Neural cell (in vitro differentiated cells): ENCODE measurements at regions not wholly inside any gene's neighbourhood (a gene's known extent, or its start where the extent isn't known, plus 50 kb on each side); places are given as distances from the start of the nearest gene placed in this dataset.
A peak's percentile ranks its signal among the peaks of the same experiment; 100 is the strongest.

Source experiments
- H2AFZ ChIP-seq: fragments of 200-600, 300-800 bp; sonication (generic), shearing (Covaris generic); 2 replicates; pipeline ENCODE4 v1.6.0; 2014; ENCODE audit warnings: low read depth, mild to moderate bottlenecking, antibody characterized with exemption, low read length, moderate library complexity
- H3F3A ChIP-seq: fragments of 200-600 bp; shearing (Covaris generic); 2 replicates; pipeline ENCODE4 v1.6.1; 2016; ENCODE audit warnings: mild to moderate bottlenecking, moderate library complexity, mixed read lengths, antibody characterized with exemption, low read length; ENCODE audit not compliant: insufficient read depth, poor library complexity, severe bottlenecking
- H3K27ac ChIP-seq: fragments of 200-600, 300-800 bp; sonication (generic), shearing (Covaris generic); 2 replicates; pipeline ENCODE4 v1.5.1; 2014; ENCODE audit warnings: mild to moderate bottlenecking, low read length, moderate library complexity
- H3K27me3 ChIP-seq: fragments of 300-800, 200-600 bp; sonication (generic), shearing (Covaris generic); 2 replicates; pipeline ENCODE4 v1.6.0; 2014; ENCODE audit warnings: mild to moderate bottlenecking, low read depth, low read length, moderate library complexity; ENCODE audit not compliant: insufficient read depth
- H3K36me3 ChIP-seq: fragments of 300-800, 200-600 bp; sonication (generic), shearing (Covaris generic); 2 replicates; pipeline ENCODE4 v1.5.1; 2014; ENCODE audit warnings: mild to moderate bottlenecking, antibody characterized with exemption, low read length, moderate library complexity; ENCODE audit not compliant: insufficient read depth
- H3K4me2 ChIP-seq: fragments of 300-800, 200-600 bp; sonication (generic), shearing (Covaris generic); 2 replicates; pipeline ENCODE4 v1.6.0; 2014; ENCODE audit warnings: mild to moderate bottlenecking, low read length
- H3K4me3 ChIP-seq: fragments of 300-800, 200-600 bp; sonication (generic), shearing (Covaris generic); 2 replicates; pipeline ENCODE4 v1.5.1; 2014; ENCODE audit warnings: mild to moderate bottlenecking, low read length, moderate library complexity
- H3K79me2 ChIP-seq: fragments of 200-600 bp; shearing (Covaris generic); replicated peaks from 2 replicates; pipeline ENCODE4 v1.6.0; 2014; ENCODE audit warnings: mild to moderate bottlenecking, low read length, moderate library complexity; ENCODE audit not compliant: insufficient read depth
- H3K9ac ChIP-seq: fragments of 300-800, 200-600 bp; sonication (generic), shearing (Covaris generic); 2 replicates; pipeline ENCODE4 v1.6.1; 2016; ENCODE audit warnings: mild to moderate bottlenecking, low read length, mixed read lengths
- H3K9me2 ChIP-seq: fragments of 200-600 bp; shearing (Covaris generic); 2 replicates; pipeline ENCODE4 v1.6.1; 2016; ENCODE audit warnings: mild to moderate bottlenecking, low read length, mixed read lengths; ENCODE audit not compliant: insufficient read depth
- H3K9me3 ChIP-seq: fragments of 200-600, 300-800 bp; sonication (generic), shearing (Covaris generic); 2 replicates; pipeline ENCODE4 v1.6.1; 2016; ENCODE audit warnings: mild to moderate bottlenecking, mixed run types, low read length, moderate library complexity, mixed read lengths
- H4K20me1 ChIP-seq: fragments of 200-600 bp; shearing (Covaris generic); 2 replicates; pipeline ENCODE4 v1.6.1; 2016; ENCODE audit warnings: mild to moderate bottlenecking, mixed run types; ENCODE audit not compliant: insufficient read depth
- CTCF ChIP-seq: fragments of 450-650 bp; IDR thresholded peaks from 2 replicates; pipeline ENCODE4 v1.5.1; 2014; ENCODE audit warnings: antibody characterized with exemption, mild to moderate bottlenecking, moderate library complexity; ENCODE audit not compliant: poor library complexity, severe bottlenecking
- EP300 ChIP-seq: fragments of 450-650 bp; conservative IDR thresholded peaks from 2 replicates; pipeline ENCODE4 v1.6.1; 2014; ENCODE audit warnings: antibody characterized with exemption, mild to moderate bottlenecking, moderate library complexity; ENCODE audit not compliant: poor library complexity, severe bottlenecking
- EZH2 ChIP-seq: fragments of 200-600, 300-800 bp; shearing (Covaris generic), sonication (generic); IDR thresholded peaks from 2 replicates; pipeline ENCODE4 v1.6.1; 2014; ENCODE audit warnings: antibody characterized with exemption, low read length, borderline replicate concordance, mild to moderate bottlenecking; ENCODE audit not compliant: insufficient read depth, poor library complexity, severe bottlenecking
- MXI1 ChIP-seq: fragments of 450-650 bp; conservative IDR thresholded peaks from 2 replicates; pipeline ENCODE4 v1.6.1; 2014; ENCODE audit warnings: antibody characterized with exemption, mild to moderate bottlenecking; ENCODE audit not compliant: poor library complexity, severe bottlenecking
- POLR2AphosphoS5 ChIP-seq: IDR thresholded peaks from 2 replicates; pipeline ENCODE4 v1.6.1; 2012
- RAD21 ChIP-seq: fragments of 450-650 bp; conservative IDR thresholded peaks from 2 replicates; pipeline ENCODE4 v1.6.1; 2014; ENCODE audit warnings: antibody characterized with exemption, mild to moderate bottlenecking, moderate library complexity
- SMC3 ChIP-seq: fragments of 450-650 bp; conservative IDR thresholded peaks from 2 replicates; pipeline ENCODE4 v1.6.1; 2014; ENCODE audit warnings: antibody characterized with exemption, mild to moderate bottlenecking, moderate library complexity; ENCODE audit not compliant: poor library complexity
- TAF1 ChIP-seq: IDR thresholded peaks from 2 replicates; pipeline ENCODE4 v1.6.1; 2012; ENCODE audit warnings: low read depth
- TF ChIP-seq, protein P1 (sequence below): IDR thresholded peaks from 2 replicates; pipeline ENCODE4 v1.6.1; 2012; ENCODE audit warnings: borderline replicate concordance

GRCh38 chr4:166400270-166400894 is 527.3 kb downstream of the TLL1 start:
- Histone ChIP-seq H3K9me3 (no peaks in the 10 kb centered on the region), H3K9ac (no peak overlapping the region), H3K36me3 (no peaks in the 10 kb centered on the region), H3K79me2 (no peaks in the 10 kb centered on the region), H4K20me1 (no peaks in the 10 kb centered on the region), H3K4me3 (no peak overlapping the region), H3K27me3 (no peaks in the 10 kb centered on the region), H3K9me2 (no peaks in the 10 kb centered on the region), H3K4me2 (no peak overlapping the region), H3K27ac (no peak overlapping the region), H3F3A (no peaks in the 10 kb centered on the region), H2AFZ (no peak overlapping the region)
- no peak for TF ChIP-seq POLR2AphosphoS5
- TF ChIP-seq MXI1 = no peak
- no peak for TF ChIP-seq SMC3
- no peak for TF ChIP-seq CTCF
- TF ChIP-seq, protein P1, sequence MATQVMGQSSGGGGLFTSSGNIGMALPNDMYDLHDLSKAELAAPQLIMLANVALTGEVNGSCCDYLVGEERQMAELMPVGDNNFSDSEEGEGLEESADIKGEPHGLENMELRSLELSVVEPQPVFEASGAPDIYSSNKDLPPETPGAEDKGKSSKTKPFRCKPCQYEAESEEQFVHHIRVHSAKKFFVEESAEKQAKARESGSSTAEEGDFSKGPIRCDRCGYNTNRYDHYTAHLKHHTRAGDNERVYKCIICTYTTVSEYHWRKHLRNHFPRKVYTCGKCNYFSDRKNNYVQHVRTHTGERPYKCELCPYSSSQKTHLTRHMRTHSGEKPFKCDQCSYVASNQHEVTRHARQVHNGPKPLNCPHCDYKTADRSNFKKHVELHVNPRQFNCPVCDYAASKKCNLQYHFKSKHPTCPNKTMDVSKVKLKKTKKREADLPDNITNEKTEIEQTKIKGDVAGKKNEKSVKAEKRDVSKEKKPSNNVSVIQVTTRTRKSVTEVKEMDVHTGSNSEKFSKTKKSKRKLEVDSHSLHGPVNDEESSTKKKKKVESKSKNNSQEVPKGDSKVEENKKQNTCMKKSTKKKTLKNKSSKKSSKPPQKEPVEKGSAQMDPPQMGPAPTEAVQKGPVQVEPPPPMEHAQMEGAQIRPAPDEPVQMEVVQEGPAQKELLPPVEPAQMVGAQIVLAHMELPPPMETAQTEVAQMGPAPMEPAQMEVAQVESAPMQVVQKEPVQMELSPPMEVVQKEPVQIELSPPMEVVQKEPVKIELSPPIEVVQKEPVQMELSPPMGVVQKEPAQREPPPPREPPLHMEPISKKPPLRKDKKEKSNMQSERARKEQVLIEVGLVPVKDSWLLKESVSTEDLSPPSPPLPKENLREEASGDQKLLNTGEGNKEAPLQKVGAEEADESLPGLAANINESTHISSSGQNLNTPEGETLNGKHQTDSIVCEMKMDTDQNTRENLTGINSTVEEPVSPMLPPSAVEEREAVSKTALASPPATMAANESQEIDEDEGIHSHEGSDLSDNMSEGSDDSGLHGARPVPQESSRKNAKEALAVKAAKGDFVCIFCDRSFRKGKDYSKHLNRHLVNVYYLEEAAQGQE = no peak
- no peak for TF ChIP-seq EP300
- TF ChIP-seq EZH2 = no peak
- TF ChIP-seq RAD21 = no peak
- TF ChIP-seq TAF1 = no peak

GRCh38 chr4:166413356-166413755 is 540.3 kb downstream of the TLL1 start:
- no peak for TF ChIP-seq POLR2AphosphoS5
- TF ChIP-seq TAF1 = no peak
- TF ChIP-seq EZH2 = no peak
- TF ChIP-seq, protein P1 = no peak
- TF ChIP-seq EP300 = no peak
- no peak for TF ChIP-seq RAD21
- TF ChIP-seq CTCF = no peak
- no peak for TF ChIP-seq MXI1
- TF ChIP-seq SMC3 = no peak
- H3K79me2 ChIP-seq = no peaks in the 10 kb centered on the region
- no peak overlapping the region for H3K4me3 ChIP-seq
- H3K9ac ChIP-seq = no peak overlapping the region
- H4K20me1 ChIP-seq = no peaks in the 10 kb centered on the region
- H3K4me2 ChIP-seq = peak overlapping the region; percentile 4
- no peaks in the 10 kb centered on the region for H3K9me3 ChIP-seq
- no peak overlapping the region for H3K27ac ChIP-seq
- H3K36me3 ChIP-seq = no peaks in the 10 kb centered on the region
- H3K27me3 ChIP-seq = no peaks in the 10 kb centered on the region
- no peaks in the 10 kb centered on the region for H3K9me2 ChIP-seq
- no peaks in the 10 kb centered on the region for H3F3A ChIP-seq
- H2AFZ ChIP-seq = no peak overlapping the region
